Hematopoietic multipotent progenitor cell treated with erythropoietin and hydrocortisone succinate and interleukin-3 and kit ligand, for 4 days (in vitro differentiated cells): ENCODE measurements at regions not wholly inside any gene's neighbourhood (a gene's known extent, or its start where the extent isn't known, plus 50 kb on each side); places are given as distances from the start of the nearest gene placed in this dataset.
"Not testable (repeated sequence)": the region's sequence is repeated elsewhere in the genome, so short reads cannot be mapped to it uniquely, and the experiment has no call there.

Experiments
- DNase-seq: peaks from one replicate; pipeline ENCODE4 v3.0.0-alpha.2; 2015

GRCh38 chr7:128561116-128561722 lies 84.7 kb downstream of the METTL2B start:
- not testable (repeated sequence) for DNase-seq

- not testable (repeated sequence) for DNase-seq
Measured at GRCh38 chr7:128562795-128563194, 86.2 kb downstream of the METTL2B start.

GRCh38 chr7:128564123-128564700 lies 87.7 kb downstream of the METTL2B start:
- DNase-seq: not testable (repeated sequence)

- DNase-seq: peak; percentile 65
Measured at GRCh38 chr7:128564932-128565864, 88.7 kb downstream of the METTL2B start.

GRCh38 chr7:128575277-128575676 lies 96.8 kb upstream of the GARIN1A start:
- DNase-seq: not testable (repeated sequence)

- not testable (repeated sequence) for DNase-seq
Measured at GRCh38 chr7:128576953-128577352, 95.1 kb upstream of the GARIN1A start.

GRCh38 chr7:128579843-128580242 lies 92.2 kb upstream of the GARIN1A start:
- not testable (repeated sequence) for DNase-seq

- DNase-seq: peak; percentile 5
Measured at GRCh38 chr7:128581100-128581499, 91.0 kb upstream of the GARIN1A start.

- not testable (repeated sequence) for DNase-seq
Measured at GRCh38 chr7:128581825-128582561, 90.1 kb upstream of the GARIN1A start.

GRCh38 chr7:128586715-128587114 lies 85.4 kb upstream of the GARIN1A start:
- DNase-seq: not testable (repeated sequence)

GRCh38 chr7:128591705-128592104 lies 80.4 kb upstream of the GARIN1A start:
- no peak for DNase-seq

- not testable (repeated sequence) for DNase-seq
Measured at GRCh38 chr7:128592209-128592608, 79.9 kb upstream of the GARIN1A start.

- peak; percentile 61 for DNase-seq
Measured at GRCh38 chr7:128594061-128594460, 78.0 kb upstream of the GARIN1A start.

GRCh38 chr7:128596336-128597128 lies 75.6 kb upstream of the GARIN1A start:
- DNase-seq: not testable (repeated sequence)

- DNase-seq: not testable (repeated sequence)
Measured at GRCh38 chr7:128598946-128599345, 73.1 kb upstream of the GARIN1A start.

GRCh38 chr7:128608678-128609421 lies 63.2 kb upstream of the GARIN1A start:
- DNase-seq: peak; percentile 73

GRCh38 chr7:128613366-128613765 lies 58.7 kb upstream of the GARIN1A start:
- DNase-seq: not testable (repeated sequence)

GRCh38 chr7:128614812-128615211 lies 57.3 kb upstream of the GARIN1A start:
- DNase-seq: not testable (repeated sequence)

GRCh38 chr7:128616799-128617198 lies 55.3 kb upstream of the GARIN1A start:
- not testable (repeated sequence) for DNase-seq
